ENCODE measurements at regions not wholly inside any gene's neighbourhood (a gene's known extent, or its start where the extent isn't known, plus 50 kb on each side); places are given as distances from the start of the nearest gene placed in this dataset.

- no peak overlapping the region for H3K27ac ChIP-seq (ENCODE audit: extremely low read depth, low read depth, low read length)
- no peak overlapping the region for H3K4me3 ChIP-seq (ENCODE audit: low read depth, low read length)
- no peak for TF ChIP-seq ZNF169 (tag by site-specific recombination; IDR thresholded peaks at IDR 0.05)
- TF ChIP-seq KLF16 (tag by site-specific recombination; IDR thresholded peaks at IDR 0.05), result no peak
- TF ChIP-seq ZNF658 (tag by site-specific recombination; IDR thresholded peaks at IDR 0.05), result no peak
- TF ChIP-seq ZSCAN30 (tag by site-specific recombination; IDR thresholded peaks at IDR 0.05), result no peak
- no peak for TF ChIP-seq ZSCAN23 (tag by site-specific recombination; IDR thresholded peaks at IDR 0.05)
- no peak for TF ChIP-seq KLF8 (tag by site-specific recombination; IDR thresholded peaks at IDR 0.05)
- no peak for TF ChIP-seq MYNN (tag by site-specific recombination; IDR thresholded peaks at IDR 0.05; ENCODE audit: borderline replicate concordance)
- TF ChIP-seq ZNF324 (tag by site-specific recombination; IDR thresholded peaks at IDR 0.05), result no peak
- no peak for TF ChIP-seq ZNF23 (tag by site-specific recombination; IDR thresholded peaks at IDR 0.05; ENCODE audit: borderline replicate concordance)
- TF ChIP-seq ZNF473 (tag by site-specific recombination; IDR thresholded peaks at IDR 0.05), result no peak
- no peak for TF ChIP-seq BCL6B (tag by site-specific recombination; IDR thresholded peaks at IDR 0.05)
- TF ChIP-seq ZNF2 (tag by site-specific recombination; IDR thresholded peaks at IDR 0.05), result no peak
- no peak for TF ChIP-seq BCL11A (tag by site-specific recombination; IDR thresholded peaks at IDR 0.05; ENCODE audit: low read depth)
- no peak for TF ChIP-seq ZNF513 (tag by site-specific recombination; IDR thresholded peaks at IDR 0.05)
- TF ChIP-seq ZNF10 (tag by site-specific recombination; IDR thresholded peaks at IDR 0.05), result no peak
- no peak for TF ChIP-seq ZNF214 (tag by site-specific recombination; IDR thresholded peaks at IDR 0.05; ENCODE audit: borderline replicate concordance)
- TF ChIP-seq ZNF558 (tag by site-specific recombination; IDR thresholded peaks at IDR 0.05), result no peak
- TF ChIP-seq SALL2 (tag by site-specific recombination; IDR thresholded peaks at IDR 0.05; ENCODE audit: borderline replicate concordance), result no peak
- no peak for TF ChIP-seq HOXA7 (CRISPR knock-in tag; IDR thresholded peaks at IDR 0.05; ENCODE audit: borderline replicate concordance)
- no peaks in the 10 kb centered on the region for H3K36me3 ChIP-seq (ENCODE audit: control insufficient read depth in 2 of 2, insufficient read depth in 1 of 2, low read length in 2 of 2)
- no peaks in the 10 kb centered on the region for H3K9me3 ChIP-seq (ENCODE audit: control insufficient read depth, insufficient read depth, low read depth, low read length)
- CTCF ChIA-PET, result no interaction called here
- POLR2A ChIA-PET, result interaction anchor here (0.7 kb wide), 1 partner anchor 157 kb away, joined by 5 read pairs; no protein-coding TSS in a partner anchor
- H3K4me1 ChIP-seq (ENCODE audit: control insufficient read depth, insufficient read depth, low read length), result no peaks in the 10 kb centered on the region
Measured at GRCh38 chr13:73168226-73168952, 109.6 kb downstream of the KLF5 start.

GRCh38 chr13:73167028-73167820, 108.4 kb downstream of the KLF5 start:
- Histone ChIP-seq H3K27ac (ENCODE audit: extremely low read depth, low read depth, low read length) (no peak overlapping the region), H3K36me3 (ENCODE audit: control insufficient read depth in 2 of 2, insufficient read depth in 1 of 2, low read length in 2 of 2) (no peaks in the 10 kb centered on the region), H3K4me3 (ENCODE audit: low read depth, low read length) (no peak overlapping the region), H3K9me3 (ENCODE audit: control insufficient read depth, insufficient read depth, low read depth, low read length) (no peaks in the 10 kb centered on the region), H3K4me1 (ENCODE audit: control insufficient read depth, insufficient read depth, low read length) (no peaks in the 10 kb centered on the region)
- ChIA-PET CTCF (no interaction called here), POLR2A (interaction anchor here (0.7 kb wide), 1 partner anchor 156 kb away, joined by 5 read pairs; no protein-coding TSS in a partner anchor)
- TF ChIP-seq ZNF391 (tag by site-specific recombination; IDR thresholded peaks at IDR 0.05; ENCODE audit: borderline replicate concordance, low read depth), result no peak
- no peak for TF ChIP-seq HOXA7 (CRISPR knock-in tag; IDR thresholded peaks at IDR 0.05; ENCODE audit: borderline replicate concordance)
- no peak for TF ChIP-seq TRIM28 (IDR thresholded peaks at IDR 0.05; ENCODE audit: borderline replicate concordance, low read length)
- TF ChIP-seq ZNF514 (tag by site-specific recombination; IDR thresholded peaks at IDR 0.05), result no peak
- no peak for TF ChIP-seq ZSCAN23 (tag by site-specific recombination; IDR thresholded peaks at IDR 0.05)
- TF ChIP-seq PATZ1 (tag by site-specific recombination; IDR thresholded peaks at IDR 0.05), result no peak
- TF ChIP-seq ZNF654 (tag by site-specific recombination; IDR thresholded peaks at IDR 0.05; ENCODE audit: low read depth), result no peak
- no peak for TF ChIP-seq ZNF112 (tag by site-specific recombination; IDR thresholded peaks at IDR 0.05)
- no peak for TF ChIP-seq ZFP3 (tag by site-specific recombination; IDR thresholded peaks at IDR 0.05; ENCODE audit: low read depth)
- no peak for TF ChIP-seq ZNF311 (tag by site-specific recombination; IDR thresholded peaks at IDR 0.05; ENCODE audit: borderline replicate concordance)
- TF ChIP-seq MEIS1 (CRISPR knock-in tag; IDR thresholded peaks at IDR 0.05; ENCODE audit: borderline replicate concordance), result no peak
- TF ChIP-seq ZNF792 (tag by site-specific recombination; IDR thresholded peaks at IDR 0.05), result no peak
- no peak for TF ChIP-seq ZNF274 (IDR thresholded peaks at IDR 0.05; ENCODE audit: low read length)
- TF ChIP-seq ZNF274 (tag by site-specific recombination; IDR thresholded peaks at IDR 0.05; ENCODE audit: borderline replicate concordance), result no peak

Measured in HEK293 (cell line).